SK-N-MC (cell line): ENCODE measurements at regions not wholly inside any gene's neighbourhood (a gene's known extent, or its start where the extent isn't known, plus 50 kb on each side); places are given as distances from the start of the nearest gene placed in this dataset.

Experiments used
- EZH2 ChIP-seq: fragments of 200-600 bp; sonication (generic); IDR thresholded peaks from one replicate; pipeline ENCODE4 v1.6.1; 2017; ENCODE audit warnings: antibody characterized with exemption
- FOXP2 ChIP-seq: optimal IDR thresholded peaks from 2 replicates; pipeline ENCODE3; 2011; ENCODE audit warnings: mild to moderate bottlenecking, moderate library complexity; ENCODE audit not compliant: insufficient read depth; ENCODE audit errors: extremely low read length, control extremely low read depth
- POLR2AphosphoS5 ChIP-seq: IDR thresholded peaks from 2 replicates; pipeline ENCODE4 v1.6.1; 2012; ENCODE audit warnings: mild to moderate bottlenecking, low read depth, low read length, borderline replicate concordance

- no peak for TF ChIP-seq POLR2AphosphoS5
- no peak for TF ChIP-seq EZH2
- no peak for TF ChIP-seq FOXP2
Observed at GRCh38 chr7:152594801-152595200, 81.1 kb downstream of the XRCC2 start.
